ENCODE measurements at regions not wholly inside any gene's neighbourhood (a gene's known extent, or its start where the extent isn't known, plus 50 kb on each side); places are given as distances from the start of the nearest gene placed in this dataset.

DNA sequence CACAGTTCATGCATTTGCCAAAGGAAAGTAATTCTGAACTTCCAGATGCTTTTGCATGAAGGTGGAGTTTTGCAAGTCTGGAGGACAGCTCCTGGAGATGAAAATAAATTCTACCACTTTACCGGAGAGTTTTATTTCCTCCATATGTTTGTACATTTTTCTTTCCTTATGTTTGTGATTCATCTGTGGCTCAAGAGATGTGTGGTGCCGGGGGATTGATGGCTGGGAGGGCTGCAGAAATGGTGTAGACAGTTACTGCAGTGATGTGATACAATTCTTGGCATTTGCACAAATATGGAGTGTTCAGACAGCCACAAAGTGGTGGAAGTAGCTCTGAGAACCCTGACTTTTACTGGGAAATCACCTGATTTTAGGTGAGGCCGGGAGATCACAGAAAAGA is 58.5 kb upstream of the ASB17 start:
- H3K4me1 Mint-ChIP-seq, result no peaks in the 10 kb centered on the region

DNA sequence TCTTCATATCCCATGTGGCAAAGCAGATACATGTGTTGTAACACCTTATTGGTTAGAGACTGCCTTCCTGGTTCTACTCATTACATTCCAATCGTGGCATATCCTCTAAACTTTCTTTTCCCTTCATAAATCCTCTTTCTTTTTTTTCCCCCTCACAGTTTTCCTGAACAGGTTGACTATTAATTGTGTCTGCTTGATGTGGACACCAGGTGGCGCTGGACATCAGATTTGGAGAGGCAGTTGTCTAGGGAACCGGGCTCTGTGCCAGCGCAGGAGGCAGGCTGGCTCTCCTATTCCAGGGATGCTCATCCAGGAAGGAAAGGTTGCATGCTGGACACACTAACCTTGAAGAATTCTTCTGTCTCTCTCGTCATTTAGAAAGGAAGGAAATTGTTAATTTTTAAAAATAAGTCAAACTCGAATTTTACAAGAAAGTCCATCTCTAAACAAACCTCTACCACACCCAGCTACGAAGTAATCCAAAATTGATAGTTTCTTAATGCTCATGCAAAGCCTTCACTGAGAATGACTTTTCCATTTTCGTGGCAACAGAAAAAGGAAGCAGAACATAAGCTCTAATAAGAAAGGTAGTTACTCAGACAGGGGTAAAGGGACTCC is 59.4 kb upstream of the ASB17 start:
- H4K20me1 ChIP-seq (ENCODE audit: insufficient read depth, low read length), result no peaks in the 10 kb centered on the region
- H3K27me3 Mint-ChIP-seq (ENCODE audit: low read depth in 3 of 3), result peaks cover 0 to 3% (median 0%) of the 10 kb centered on the region in 3 donors
- H3K4me2 ChIP-seq (replicated peaks; ENCODE audit: extremely low read depth, low read length, poor library complexity, severe bottlenecking), result no peak overlapping the region
- H3K4me3 Mint-ChIP-seq, result no peak overlapping the region
- peak; percentile 53 to 68 (median 62) for DNase-seq
- TF ChIP-seq, protein P1, sequence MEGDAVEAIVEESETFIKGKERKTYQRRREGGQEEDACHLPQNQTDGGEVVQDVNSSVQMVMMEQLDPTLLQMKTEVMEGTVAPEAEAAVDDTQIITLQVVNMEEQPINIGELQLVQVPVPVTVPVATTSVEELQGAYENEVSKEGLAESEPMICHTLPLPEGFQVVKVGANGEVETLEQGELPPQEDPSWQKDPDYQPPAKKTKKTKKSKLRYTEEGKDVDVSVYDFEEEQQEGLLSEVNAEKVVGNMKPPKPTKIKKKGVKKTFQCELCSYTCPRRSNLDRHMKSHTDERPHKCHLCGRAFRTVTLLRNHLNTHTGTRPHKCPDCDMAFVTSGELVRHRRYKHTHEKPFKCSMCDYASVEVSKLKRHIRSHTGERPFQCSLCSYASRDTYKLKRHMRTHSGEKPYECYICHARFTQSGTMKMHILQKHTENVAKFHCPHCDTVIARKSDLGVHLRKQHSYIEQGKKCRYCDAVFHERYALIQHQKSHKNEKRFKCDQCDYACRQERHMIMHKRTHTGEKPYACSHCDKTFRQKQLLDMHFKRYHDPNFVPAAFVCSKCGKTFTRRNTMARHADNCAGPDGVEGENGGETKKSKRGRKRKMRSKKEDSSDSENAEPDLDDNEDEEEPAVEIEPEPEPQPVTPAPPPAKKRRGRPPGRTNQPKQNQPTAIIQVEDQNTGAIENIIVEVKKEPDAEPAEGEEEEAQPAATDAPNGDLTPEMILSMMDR (IDR thresholded peaks at IDR 0.05), result peak; percentile 92
- no peaks in the 10 kb centered on the region for H3K36me3 ChIP-seq (replicated peaks in 1 of 2; ENCODE audit: control insufficient read depth in 1 of 2, insufficient read depth in 2 of 2, low read length in 2 of 2)
- H3K9me3 Mint-ChIP-seq, result no peaks in the 10 kb centered on the region
- no peak overlapping the region for H3K27ac ChIP-seq (ENCODE audit: low read depth in 1 of 2, low read length in 2 of 2)
- H3K4me1 ChIP-seq (ENCODE audit: control insufficient read depth in 1 of 2, insufficient read depth in 2 of 2, low read length in 2 of 2), result no peaks in the 10 kb centered on the region
- WGBS (ENCODE audit: insufficient coverage), result 8% methylated on average over 2 of the region's 8 CpGs
- no peak overlapping the region for H3K9ac ChIP-seq (ENCODE audit: insufficient read depth, low read length, poor library complexity, severe bottlenecking)
- H3K9me3 ChIP-seq (replicated peaks in 1 of 2; ENCODE audit: control insufficient read depth in 1 of 2, insufficient read depth in 1 of 2, low read length in 2 of 2), result no peaks in the 10 kb centered on the region
- H3K36me3 Mint-ChIP-seq, result no peaks in the 10 kb centered on the region
- no peaks in the 10 kb centered on the region for H3K27me3 ChIP-seq (ENCODE audit: control insufficient read depth in 2 of 2, insufficient read depth in 2 of 2, low read length in 2 of 2)
- no peak overlapping the region for H2AFZ ChIP-seq (ENCODE audit: insufficient read depth, low read depth, low read length, poor library complexity, severe bottlenecking)
- no peak overlapping the region for H3K27ac Mint-ChIP-seq
- H3K4me1 Mint-ChIP-seq, result no peaks in the 10 kb centered on the region
- H3K4me3 ChIP-seq (replicated peaks in 1 of 3; ENCODE audit: low read depth in 2 of 3, low read length in 3 of 3), result no peak overlapping the region
- no peaks in the 10 kb centered on the region for H3K79me2 ChIP-seq (ENCODE audit: insufficient read depth, low read length)
- intact Hi-C loops (cut with micrococcal nuclease), result loop anchor here (10.0 kb wide), 2 partner anchors 1143 to 1153 kb away; no protein-coding TSS in a partner anchor

More for the DNA sequence above, 58.5 kb upstream of the ASB17 start:
- H3K4me3 ChIP-seq (replicated peaks in 1 of 3; ENCODE audit: low read depth in 2 of 3, low read length in 3 of 3), result no peak overlapping the region
- Mint-ChIP-seq H3K27me3 (ENCODE audit: low read depth in 3 of 3) (peaks cover 0 to 3% (median 0%) of the 10 kb centered on the region in 3 donors), H3K9me3 (no peaks in the 10 kb centered on the region), H3K27ac (no peak overlapping the region), H3K36me3 (no peaks in the 10 kb centered on the region), H3K4me3 (no peak overlapping the region)
- TF ChIP-seq, protein P1 (IDR thresholded peaks at IDR 0.05), result no peak
- H3K79me2 ChIP-seq (ENCODE audit: insufficient read depth, low read length), result no peaks in the 10 kb centered on the region
- H3K27me3 ChIP-seq (ENCODE audit: control insufficient read depth in 2 of 2, insufficient read depth in 2 of 2, low read length in 2 of 2), result no peaks in the 10 kb centered on the region
- no peaks in the 10 kb centered on the region for H3K36me3 ChIP-seq (replicated peaks in 1 of 2; ENCODE audit: control insufficient read depth in 1 of 2, insufficient read depth in 2 of 2, low read length in 2 of 2)
- no peaks in the 10 kb centered on the region for H3K4me1 ChIP-seq (ENCODE audit: control insufficient read depth in 1 of 2, insufficient read depth in 2 of 2, low read length in 2 of 2)
- no peak overlapping the region for H3K4me2 ChIP-seq (replicated peaks; ENCODE audit: extremely low read depth, low read length, poor library complexity, severe bottlenecking)
- H2AFZ ChIP-seq (ENCODE audit: insufficient read depth, low read depth, low read length, poor library complexity, severe bottlenecking), result no peak overlapping the region
- no peaks in the 10 kb centered on the region for H4K20me1 ChIP-seq (ENCODE audit: insufficient read depth, low read length)
- WGBS (ENCODE audit: insufficient coverage), result 100% methylated on average over 1 of the region's 3 CpGs
- H3K27ac ChIP-seq (ENCODE audit: low read depth in 1 of 2, low read length in 2 of 2), result no peak overlapping the region
- H3K9me3 ChIP-seq (replicated peaks in 1 of 2; ENCODE audit: control insufficient read depth in 1 of 2, insufficient read depth in 1 of 2, low read length in 2 of 2), result no peaks in the 10 kb centered on the region
- no peak overlapping the region for H3K9ac ChIP-seq (ENCODE audit: insufficient read depth, low read length, poor library complexity, severe bottlenecking)
- DNase-seq, result no peak
- intact Hi-C loops (cut with micrococcal nuclease), result loop anchor here (10.0 kb wide), 2 partner anchors 1144 to 1154 kb away; no protein-coding TSS in a partner anchor

Data from CD14-positive monocyte (primary cell).